H1 (cell line): ENCODE measurements at regions not wholly inside any gene's neighbourhood (a gene's known extent, or its start where the extent isn't known, plus 50 kb on each side); places are given as distances from the start of the nearest gene placed in this dataset.

ENCODE experiments used
- CTCF ChIA-PET: fragments of 300-600 bp; sonication (Branson Sonifier 250); formaldehyde crosslinking; loops from one replicate; lab custom pipeline; 2021; ENCODE audit not compliant: partially characterized antibody; lab: Charles Lee
- POLR2A ChIA-PET: fragments of 300-600 bp; sonication (Branson Sonifier 250); formaldehyde crosslinking; loops from one replicate; lab custom pipeline; 2021; ENCODE audit warnings: inconsistent platforms; ENCODE audit not compliant: partially characterized antibody; lab: Charles Lee
- DNase-seq, 2 experiments: peaks; one replicate each; pipeline versions ENCODE4 v3.0.0 to v3.0.0-alpha.2; 2010 to 2022; ENCODE audit warnings: low spot score in 2 of 2, low read depth in 1 of 2, mixed read lengths in 1 of 2
- FAIRE-seq: peaks from 2 replicates; lab custom pipeline; 2011; peaks lifted over from hg19 to GRCh38; lab: Jason Lieb, UNC
- H2AFZ ChIP-seq: 2 replicates; pipeline ENCODE4 v1.8.1; 2012; ENCODE audit warnings: low read length, inconsistent platforms
- H2AK5ac ChIP-seq: 2 replicates; pipeline ENCODE4 v1.6.1; 2013; ENCODE audit warnings: low read depth, low read length
- H2BK120ac ChIP-seq: replicated peaks from 2 replicates; pipeline ENCODE3; 2013; ENCODE audit warnings: low read depth, low read length, inconsistent platforms
- H2BK12ac ChIP-seq: 2 replicates; pipeline ENCODE4 v1.6.1; 2013; ENCODE audit warnings: low read depth, low read length
- H2BK15ac ChIP-seq: 2 replicates; pipeline ENCODE4 v1.6.1; 2013; ENCODE audit warnings: low read length
- H2BK20ac ChIP-seq: 2 replicates; pipeline ENCODE4 v1.6.1; 2013; ENCODE audit warnings: low read length
- H2BK5ac ChIP-seq: 2 replicates; pipeline ENCODE4 v1.6.1; 2013; ENCODE audit warnings: low read depth, low read length
- H3K14ac ChIP-seq: 2 replicates; pipeline ENCODE4 v1.6.1; 2013; ENCODE audit warnings: inconsistent platforms; ENCODE audit not compliant: insufficient read length
- H3K18ac ChIP-seq: 2 replicates; pipeline ENCODE4 v1.6.1; 2013; ENCODE audit warnings: low read length; ENCODE audit errors: extremely low read depth
- H3K23ac ChIP-seq: 2 replicates; pipeline ENCODE4 v1.6.1; 2013; ENCODE audit warnings: inconsistent platforms; ENCODE audit not compliant: insufficient read length
- H3K23me2 ChIP-seq: 2 replicates; pipeline ENCODE4 v1.6.1; 2013; ENCODE audit warnings: low read depth, low read length
- H3K27ac ChIP-seq: 2 replicates; pipeline ENCODE4 v1.6.1; 2011; ENCODE audit warnings: low read depth, low read length, inconsistent platforms
- H3K27me3 ChIP-seq, 4 experiments: replicated peaks in 1 of 4; 1 replicate in 1 of 4; 2 replicates in 3 of 4; pipeline versions ENCODE4 v1.6.1 to v1.8.1; 2011 to 2013; ENCODE audit warnings: low read length in 3 of 4, mild to moderate bottlenecking in 3 of 4, inconsistent platforms in 2 of 4, mixed read lengths in 2 of 4, moderate library complexity in 1 of 4; ENCODE audit not compliant: control insufficient read depth in 3 of 4, insufficient read depth in 3 of 4; ENCODE audit errors: extremely low read depth in 1 of 4
- H3K36me3 ChIP-seq, 4 experiments: 2 replicates each; pipeline versions ENCODE4 v1.6.1 to v1.8.1; 2011 to 2013; ENCODE audit warnings: mild to moderate bottlenecking in 4 of 4, low read length in 3 of 4, moderate library complexity in 2 of 4, control low read depth in 1 of 4, inconsistent platforms in 1 of 4; ENCODE audit not compliant: insufficient read depth in 4 of 4, control insufficient read depth in 2 of 4
- H3K4ac ChIP-seq: replicated peaks from 2 replicates; pipeline ENCODE3; 2013; ENCODE audit warnings: low read length, low read depth, mixed read lengths, inconsistent platforms; ENCODE audit not compliant: insufficient read length
- H3K4me1 ChIP-seq, 4 experiments: replicated peaks in 1 of 4; 1 replicate in 1 of 4; 2 replicates in 3 of 4; pipeline versions ENCODE4 v1.6.1 to v1.8.1; 2011 to 2013; ENCODE audit warnings: low read length in 3 of 4, inconsistent platforms in 2 of 4, mixed read lengths in 1 of 4; ENCODE audit not compliant: insufficient read depth in 4 of 4, control insufficient read depth in 3 of 4
- H3K4me2 ChIP-seq, 2 experiments: 2 replicates each; pipeline versions ENCODE4 v1.6.1 to v1.8.1; 2011 to 2013; ENCODE audit warnings: low read depth in 2 of 2, low read length in 2 of 2, control low read depth in 1 of 2, inconsistent platforms in 1 of 2, mild to moderate bottlenecking in 1 of 2; ENCODE audit not compliant: insufficient read depth in 1 of 2
- H3K4me3 ChIP-seq, 4 experiments: fragments of 200-600, 300-600 bp in 1 of 4; sonication (generic), shearing (Covaris generic), sonication (Bioruptor Twin) in 1 of 4; 2 replicates each; pipeline versions ENCODE4 v1.5.1 to v1.8.1; 2011 to 2016; ENCODE audit warnings: low read length in 4 of 4, low read depth in 3 of 4, control low read depth in 2 of 4, inconsistent platforms in 2 of 4, mild to moderate bottlenecking in 2 of 4, mixed read lengths in 1 of 4, moderate library complexity in 1 of 4; ENCODE audit not compliant: insufficient read depth in 2 of 4; ENCODE audit errors: extremely low read depth in 1 of 4
- H3K56ac ChIP-seq: replicated peaks from 2 replicates; pipeline ENCODE3; 2013; ENCODE audit warnings: low read depth, mild to moderate bottlenecking, mixed read lengths, low read length, inconsistent platforms; ENCODE audit not compliant: insufficient read length
- H3K79me1 ChIP-seq: 2 replicates; pipeline ENCODE4 v1.6.1; 2013; ENCODE audit warnings: low read depth, low read length, control low read depth
- H3K79me2 ChIP-seq, 2 experiments: 2 replicates each; pipeline versions ENCODE4 v1.6.1 to v1.8.1; 2012 to 2013; ENCODE audit warnings: low read length in 2 of 2, mild to moderate bottlenecking in 2 of 2, inconsistent platforms in 1 of 2; ENCODE audit not compliant: insufficient read depth in 2 of 2, control insufficient read depth in 1 of 2
- H3K9ac ChIP-seq, 4 experiments: replicated peaks in 1 of 4; 1 replicate in 1 of 4; 2 replicates in 3 of 4; pipeline versions ENCODE4 v1.6.1 to v1.8.1; 2011 to 2013; ENCODE audit warnings: low read depth in 3 of 4, low read length in 3 of 4, control low read depth in 2 of 4, mild to moderate bottlenecking in 2 of 4, moderate library complexity in 2 of 4, inconsistent platforms in 1 of 4; ENCODE audit errors: extremely low read depth in 1 of 4
- H3K9me3 ChIP-seq, 2 experiments: 2 replicates each; pipeline versions ENCODE4 v1.6.1 to v1.8.1; 2012 to 2013; ENCODE audit warnings: mild to moderate bottlenecking in 2 of 2, moderate library complexity in 2 of 2, control low read depth in 1 of 2, inconsistent platforms in 1 of 2, low read depth in 1 of 2, low read length in 1 of 2, mixed read lengths in 1 of 2; ENCODE audit not compliant: insufficient read depth in 2 of 2
- H4K20me1 ChIP-seq, 2 experiments: replicated peaks in 1 of 2; 2 replicates each; pipeline versions ENCODE3 to v1.8.1; 2011 to 2013; ENCODE audit warnings: inconsistent platforms in 2 of 2, low read length in 2 of 2, mild to moderate bottlenecking in 1 of 2; ENCODE audit not compliant: insufficient read depth in 2 of 2, control insufficient read depth in 1 of 2
- H4K5ac ChIP-seq: 2 replicates; pipeline ENCODE4 v1.6.1; 2013; ENCODE audit warnings: low read length, low read depth, mixed read lengths, inconsistent platforms; ENCODE audit not compliant: insufficient read length
- H4K8ac ChIP-seq: 2 replicates; pipeline ENCODE4 v1.8.0; 2013; ENCODE audit warnings: mild to moderate bottlenecking, moderate library complexity, low read length, inconsistent platforms; ENCODE audit not compliant: insufficient read depth; ENCODE audit errors: extremely low read depth
- H4K91ac ChIP-seq: replicated peaks from 2 replicates; pipeline ENCODE3; 2013; ENCODE audit warnings: low read length, mixed read lengths, inconsistent platforms; ENCODE audit not compliant: insufficient read length
- PHF8 ChIP-seq: fragments of 200-600 bp; sonication (generic); conservative IDR thresholded peaks from 2 replicates; pipeline ENCODE4 v1.7.1; 2012; ENCODE audit warnings: low read depth, mild to moderate bottlenecking, inconsistent platforms, low read length, moderate library complexity
- WGBS, 2 experiments: shearing (Covaris generic) in 1 of 2; methylation state at CpG; one replicate each; pipeline versions ENCODE4 v1.1.6 to v1.1.7; 2013 to 2015; ENCODE audit warnings: low lambda C conversion rate in 2 of 2, mixed read lengths in 2 of 2, inconsistent platforms in 1 of 2, low coverage in 1 of 2, missing lambda C conversion rate in 1 of 2; ENCODE audit not compliant: insufficient replicate concordance in 2 of 2, insufficient coverage in 1 of 2, insufficient read length in 1 of 2; ENCODE audit errors: extremely low coverage in 1 of 2, missing lambda C conversion rate in 1 of 2; 5-methylcytosine and 5-hydroxymethylcytosine counted together

- 100% methylated on average over 2 of the region's 3 CpGs; no CpG with 5 or more reads in 1 of the 2 experiments for WGBS, 2 experiments
- Histone ChIP-seq H3K14ac (no peak overlapping the region), H3K18ac (no peak overlapping the region), H2BK5ac (no peak overlapping the region), H3K79me1 (no peaks in the 10 kb centered on the region), H3K36me3 (no peaks in the 10 kb centered on the region), H3K4ac (no peak overlapping the region), H3K9me3 (peaks cover 4 to 13% of the 10 kb centered on the region in 2 experiments; a peak in 2 of 4 replicates), H3K9ac (no peak overlapping the region), H3K56ac (no peak overlapping the region), H4K20me1 (no peaks in the 10 kb centered on the region), H4K8ac (no peak overlapping the region), H2BK12ac (no peak overlapping the region), H3K23me2 (no peaks in the 10 kb centered on the region), H3K27ac (no peak overlapping the region), H2BK20ac (no peak overlapping the region), H3K27me3 (no peaks in the 10 kb centered on the region), H4K91ac (no peak overlapping the region), H2BK120ac (no peak overlapping the region), H3K4me3 (no peak overlapping the region), H2AK5ac (no peak overlapping the region), H3K23ac (no peak overlapping the region), H3K4me1 (no peaks in the 10 kb centered on the region), H3K79me2 (no peaks in the 10 kb centered on the region), H4K5ac (no peak overlapping the region), H2BK15ac (no peak overlapping the region), H3K4me2 (no peak overlapping the region), H2AFZ (no peak overlapping the region)
- POLR2A ChIA-PET = no interaction called here
- CTCF ChIA-PET = no interaction called here
- DNase-seq (no peak), FAIRE-seq (no peak)
- TF ChIP-seq PHF8 = no peak
Measured at GRCh38 chrY:21227849-21228248, 283.3 kb upstream of the RBMY1B start.
